HepG2 (cell line): ENCODE measurements at regions not wholly inside any gene's neighbourhood (a gene's known extent, or its start where the extent isn't known, plus 50 kb on each side); places are given as distances from the start of the nearest gene placed in this dataset.

Source experiments
- ATAC-seq: fragments of 200-7000 bp; cut with Tn5 transposase; 3 replicates; pipeline ENCODE4 v1.9.1; 2020; ENCODE audit warnings: mild to moderate bottlenecking, moderate library complexity
- BruUV-seq: library from RNA; stranded (reverse); fragments of 400-500 nt; replicated peaks from 2 replicates; lab custom pipeline; 2021; lab: Mats Ljungman, UMichigan
- CTCF ChIA-PET: fragments of 300-600 bp; formaldehyde crosslinking; extraction: SDS; loops from one replicate; lab custom pipeline; 2021; ENCODE audit warnings: low total read pairs, inconsistent platforms, low intra/inter-chr PET ratio; lab: Yijun Ruan, JAX
- POLR2A ChIA-PET: fragments of 350-600 bp; sonication (Branson Sonifier 250); formaldehyde crosslinking; loops from one replicate; lab custom pipeline; 2020; ENCODE audit warnings: antibody characterized with exemption, inconsistent platforms; lab: Yijun Ruan, JAX
- DNase-seq: peaks from one replicate; pipeline ENCODE4 v3.0.0-alpha.2; 2015; ENCODE audit warnings: low spot score
- FAIRE-seq: peaks from 3 replicates; lab custom pipeline; 2011; peaks lifted over from hg19 to GRCh38; lab: Jason Lieb, UNC
- H2AFZ ChIP-seq: one replicate; pipeline ENCODE4 v1.6.1; 2011; ENCODE audit warnings: low read length, inconsistent platforms
- H3K27ac ChIP-seq: fragments of 300-600 bp; 3 replicates; pipeline ENCODE4 v1.8.0; 2011; ENCODE audit warnings: mixed run types, mild to moderate bottlenecking, mixed read lengths, low read length, inconsistent platforms; ENCODE audit not compliant: insufficient read depth; ENCODE audit errors: extremely low read length
- H3K27me3 ChIP-seq, 2 experiments: fragments of 200-600 bp in 1 of 2; 2 replicates in 1 of 2; 3 replicates in 1 of 2; pipeline versions ENCODE4 v1.6.0 to v1.8.0; 2011; ENCODE audit warnings: low read length in 2 of 2, mild to moderate bottlenecking in 2 of 2, moderate library complexity in 2 of 2, inconsistent platforms in 1 of 2; ENCODE audit not compliant: insufficient read depth in 2 of 2, control insufficient read depth in 1 of 2
- H3K36me3 ChIP-seq, 2 experiments: fragments of 200-600 bp in 1 of 2; replicated peaks in 1 of 2; 2 replicates in 1 of 2; 3 replicates in 1 of 2; pipeline versions ENCODE4 v1.5.1 to v1.8.0; 2011; ENCODE audit warnings: low read length in 2 of 2, inconsistent platforms in 1 of 2; ENCODE audit not compliant: insufficient read depth in 2 of 2, control insufficient read depth in 1 of 2
- H3K4me1 ChIP-seq: 2 replicates; pipeline ENCODE4 v1.5.1; 2012; ENCODE audit warnings: low read length, inconsistent platforms; ENCODE audit not compliant: insufficient read depth
- H3K4me2 ChIP-seq: 2 replicates; pipeline ENCODE4 v1.6.0; 2011; ENCODE audit warnings: low read depth, low read length, inconsistent platforms
- H3K4me3 ChIP-seq, 3 experiments: fragments of 200-600 bp in 1 of 3; sonication (generic), shearing (Covaris generic) in 1 of 3; replicated peaks in 1 of 3; 2 replicates each; pipeline ENCODE4 v1.5.1; 2011 to 2016; ENCODE audit warnings: low read length in 3 of 3, inconsistent platforms in 2 of 3, low read depth in 2 of 3, mild to moderate bottlenecking in 2 of 3, control low read depth in 1 of 3, mixed read lengths in 1 of 3; ENCODE audit not compliant: insufficient read depth in 1 of 3
- H3K79me2 ChIP-seq: one replicate; pipeline ENCODE4 v1.6.1; 2011; ENCODE audit warnings: low read length, inconsistent platforms; ENCODE audit not compliant: insufficient read depth
- H3K9ac ChIP-seq: 2 replicates; pipeline ENCODE4 v1.6.0; 2011; ENCODE audit warnings: mild to moderate bottlenecking, low read depth, low read length, inconsistent platforms; ENCODE audit not compliant: insufficient read depth
- H3K9me3 ChIP-seq: 2 replicates; pipeline ENCODE4 v1.5.1; 2012; ENCODE audit warnings: mild to moderate bottlenecking, low read length
- H4K20me1 ChIP-seq: 2 replicates; pipeline ENCODE4 v1.6.0; 2011; ENCODE audit warnings: inconsistent platforms, mild to moderate bottlenecking, low read length, moderate library complexity; ENCODE audit not compliant: insufficient read depth
- ATF7 ChIP-seq, 2 experiments: fragments of 450-650 bp in 1 of 2; sonication (generic) in 1 of 2; formaldehyde crosslinking in 1 of 2; IDR thresholded peaks; 2 replicates each; pipeline versions ENCODE4 v1.4.0 to v1.6.1; 2016 to 2020; ENCODE audit warnings: antibody characterized with exemption in 1 of 2, mild to moderate bottlenecking in 1 of 2, missing genetic modification reagents in 1 of 2
- CREB1 ChIP-seq, 2 experiments: fragments of 450-650 bp in 1 of 2; IDR thresholded peaks; 2 replicates each; pipeline ENCODE4 v1.6.1; 2016 to 2017; ENCODE audit warnings: control low read depth in 1 of 2, mild to moderate bottlenecking in 1 of 2, missing compliant biosample characterization in 1 of 2, missing genetic modification characterization in 1 of 2
- HNF4A ChIP-seq: sonication (generic); formaldehyde crosslinking; IDR thresholded peaks from 2 replicates; pipeline ENCODE4 v1.4.0; 2020; ENCODE audit warnings: missing genetic modification reagents
- POGK ChIP-seq: sonication (generic); formaldehyde crosslinking; conservative IDR thresholded peaks from 2 replicates; pipeline ENCODE4 v1.8.0; 2022; ENCODE audit warnings: mild to moderate bottlenecking, moderate library complexity, missing genetic modification reagents
- RBFOX2 ChIP-seq: fragments of 200-400 bp; formaldehyde crosslinking; IDR thresholded peaks from 2 replicates; pipeline ENCODE4 v1.6.1; 2017; ENCODE audit warnings: low read depth, mild to moderate bottlenecking, low read length
- ZBTB38 ChIP-seq: sonication (generic); formaldehyde crosslinking; IDR thresholded peaks from 2 replicates; pipeline ENCODE4 v1.5.1; 2020; ENCODE audit warnings: mild to moderate bottlenecking, missing genetic modification reagents
- ZNF407 ChIP-seq: sonication (generic); formaldehyde crosslinking; IDR thresholded peaks from one replicate; pipeline ENCODE4 v1.5.1; 2020; ENCODE audit warnings: mild to moderate bottlenecking, missing genetic modification reagents; ENCODE audit errors: not compliant biosample characterization
- WGBS: methylation state at CpG from one replicate; pipeline ENCODE4 v1.1.6; 2017; ENCODE audit warnings: low lambda C conversion rate; 5-methylcytosine and 5-hydroxymethylcytosine counted together
- in situ Hi-C: cut with HindIII; loops from 2 replicates; pipeline ENCODE4 v1.10.0; 2017; ENCODE audit warnings: low pct_unique_long_range_greater_than_20kb; ENCODE audit not compliant: extremely low pct_ligation_motif_present
- intact Hi-C: fragments of 100-400 bp; cut with micrococcal nuclease; formaldehyde crosslinking; loops from one replicate; pipeline ENCODE4 v1.10.0; 2022; ENCODE audit not compliant: unreplicated experiment

GRCh38 chr6:16911088-16911487, 149.8 kb upstream of the ATXN1 start:
- in situ Hi-C loops: no loop called here
- POLR2A ChIA-PET: no interaction called here
- H3K4me1 ChIP-seq: peaks cover 13% of the 10 kb centered on the region
- peak; percentile 21 for DNase-seq
- 41% methylated on average over 3 of the region's 3 CpGs for WGBS
- no peak overlapping the region for H3K4me3 ChIP-seq
- no peak for FAIRE-seq
- no peak overlapping the region for H2AFZ ChIP-seq
- peak; percentile 37; the same call in 2 of the 3 replicates for ATAC-seq
- intact Hi-C loops: no loop called here
- no peaks in the 10 kb centered on the region for H3K27me3 ChIP-seq
- no TSS peak for BruUV-seq
- CTCF ChIA-PET: no interaction called here
- H3K79me2 ChIP-seq: no peaks in the 10 kb centered on the region
- H4K20me1 ChIP-seq: no peaks in the 10 kb centered on the region
- no peaks in the 10 kb centered on the region for H3K36me3 ChIP-seq
- TF ChIP-seq HNF4A (CRISPR knock-in tag): 0 out of 2 replicates have a peak, but pooled peaks have one; percentile 31
- no peak for TF ChIP-seq ZBTB38
- TF ChIP-seq, all 625 proteins: peak for 1
- H3K9ac ChIP-seq: no peak overlapping the region
- no peak overlapping the region for H3K27ac ChIP-seq
- H3K4me2 ChIP-seq: no peak overlapping the region
- H3K9me3 ChIP-seq: no peaks in the 10 kb centered on the region

- Histone ChIP-seq H3K36me3 (no peaks in the 10 kb centered on the region), H3K4me2 (no peak overlapping the region), H3K79me2 (no peaks in the 10 kb centered on the region), H2AFZ (no peak overlapping the region), H3K4me1 (peaks cover 13% of the 10 kb centered on the region), H3K4me3 (no peak overlapping the region), H3K9me3 (no peaks in the 10 kb centered on the region), H3K9ac (no peak overlapping the region), H3K27me3 (no peaks in the 10 kb centered on the region), H3K27ac (no peak overlapping the region), H4K20me1 (no peaks in the 10 kb centered on the region)
- no TSS peak for BruUV-seq
- DNase-seq (no peak), FAIRE-seq (no peak), ATAC-seq (no peak)
- ChIA-PET CTCF (no interaction called here), POLR2A (no interaction called here)
- 45% methylated on average over 4 of the region's 4 CpGs for WGBS
- in situ Hi-C loops (no loop called here), intact Hi-C loops (no loop called here)
- TF ChIP-seq POGK (CRISPR knock-in tag) (no peak), ATF7 (IDR thresholded peaks at IDR 0.05) (peak; percentile 99), ATF7 (CRISPR knock-in tag; IDR thresholded peaks at IDR 0.05) (no peak), RBFOX2 (no peak), ZNF407 (CRISPR knock-in tag) (no peak), CREB1 (IDR thresholded peaks at IDR 0.05) (peak; percentile 98), CREB1 (CRISPR knock-in tag; IDR thresholded peaks at IDR 0.05) (no peak)
Observed at GRCh38 chr6:16909658-16910360, 148.5 kb upstream of the ATXN1 start.
